ENCODE measurements at regions not wholly inside any gene's neighbourhood (a gene's known extent, or its start where the extent isn't known, plus 50 kb on each side); places are given as distances from the start of the nearest gene placed in this dataset.

- TF ChIP-seq POLR2A (IDR thresholded peaks at IDR 0.05), result no peak
- no peak for TF ChIP-seq CTCF (IDR thresholded peaks at IDR 0.05)
These were observed 192.6 kb upstream of the E2F8 start for GRCh38 chr11:19433367-19433766.
